GM12878 (cell line): ENCODE measurements at regions not wholly inside any gene's neighbourhood (a gene's known extent, or its start where the extent isn't known, plus 50 kb on each side); places are given as distances from the start of the nearest gene placed in this dataset.

Source experiments
- CBX3 ChIP-seq: fragments of 200-600 bp; sonication (generic); IDR thresholded peaks from 2 replicates; pipeline ENCODE4 v1.6.1; 2016; ENCODE audit warnings: low read depth, borderline replicate concordance
- CEBPB ChIP-seq, 2 experiments: fragments of 150-350 bp in 1 of 2; IDR thresholded peaks; 2 replicates each; pipeline ENCODE4 v1.6.1; 2012 to 2014; ENCODE audit warnings: low read depth in 2 of 2, low read length in 2 of 2, borderline replicate concordance in 1 of 2, inconsistent platforms in 1 of 2
- EZH2 ChIP-seq: IDR thresholded peaks from 2 replicates; pipeline ENCODE4 v1.6.1; 2012; ENCODE audit warnings: low read depth, mild to moderate bottlenecking, control low read depth, inconsistent platforms, low read length, borderline replicate concordance; ENCODE audit not compliant: control insufficient read depth
- MXI1 ChIP-seq: fragments of 150-350 bp; IDR thresholded peaks from 2 replicates; pipeline ENCODE4 v1.6.1; 2011; ENCODE audit warnings: low read depth, mild to moderate bottlenecking, inconsistent platforms, low read length, improper control_type of control experiment
- PAX5 ChIP-seq: IDR thresholded peaks from 2 replicates; pipeline ENCODE4 v1.6.1; 2011; ENCODE audit warnings: low read depth, low read length, borderline replicate concordance
- POLR2A ChIP-seq: IDR thresholded peaks from 2 replicates; pipeline ENCODE4 v1.6.1; 2011; ENCODE audit warnings: low read depth, mild to moderate bottlenecking, low read length
- POLR2AphosphoS5 ChIP-seq: IDR thresholded peaks from 2 replicates; pipeline ENCODE4 v1.6.1; 2011; ENCODE audit warnings: mild to moderate bottlenecking, low read length, inconsistent platforms
- RAD21 ChIP-seq: IDR thresholded peaks from 2 replicates; pipeline ENCODE4 v1.6.1; 2011; ENCODE audit warnings: mild to moderate bottlenecking, low read depth, low read length, moderate library complexity; ENCODE audit not compliant: insufficient read depth
- ZNF207 ChIP-seq: fragments of 450-650 bp; IDR thresholded peaks from 2 replicates; pipeline ENCODE4 v1.6.1; 2014; ENCODE audit warnings: antibody characterized with exemption, mild to moderate bottlenecking, borderline replicate concordance
- ZNF274 ChIP-seq: IDR thresholded peaks from one replicate; pipeline ENCODE4 v1.8.0; 2011; ENCODE audit not compliant: insufficient read length, insufficient read depth
- TF ChIP-seq, protein P1 (sequence below), 3 experiments: IDR thresholded peaks in 2 of 3; conservative IDR thresholded peaks in 1 of 3; 2 replicates each; pipeline ENCODE4 v1.5.1; 2011; ENCODE audit warnings: low read depth in 3 of 3, low read length in 3 of 3, mild to moderate bottlenecking in 3 of 3, control low read depth in 2 of 3, moderate library complexity in 2 of 3, inconsistent platforms in 1 of 3, mixed read lengths in 1 of 3; ENCODE audit not compliant: control insufficient read depth in 2 of 3, insufficient read depth in 1 of 3; ENCODE audit errors: extremely low read depth in 1 of 3

DNA sequence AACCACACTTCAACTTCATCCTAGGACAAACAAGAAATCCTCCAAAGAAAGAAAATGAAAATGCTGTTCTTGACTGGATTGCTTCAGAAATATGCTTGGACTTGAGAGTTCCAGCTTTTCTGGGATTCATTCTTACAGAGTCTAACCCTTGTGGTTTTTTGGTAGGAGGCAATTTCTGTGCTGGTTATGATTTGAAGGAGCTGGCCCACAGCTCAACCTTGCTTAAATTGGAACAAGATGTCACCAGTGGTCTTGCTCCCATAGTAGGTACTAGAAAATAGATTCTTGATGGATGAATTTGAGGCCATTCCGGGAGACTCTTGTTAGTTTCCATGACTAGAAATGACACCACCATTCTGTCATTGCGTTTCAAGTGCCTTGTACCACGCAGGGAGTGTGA lies 54.3 kb upstream of the BMP6 start:
- no peak for TF ChIP-seq CEBPB (IDR thresholded peaks at IDR 0.05; ENCODE audit: borderline replicate concordance in 1 of 2, low read depth in 2 of 2, low read length in 2 of 2)
- TF ChIP-seq RAD21 = no peak
- no peak for TF ChIP-seq POLR2AphosphoS5
- TF ChIP-seq POLR2A = no peak
- no peak for TF ChIP-seq EZH2
- no peak for TF ChIP-seq PAX5
- TF ChIP-seq MXI1 = no peak
- no peak for TF ChIP-seq ZNF207
- TF ChIP-seq CBX3 = no peak
- TF ChIP-seq, protein P1, sequence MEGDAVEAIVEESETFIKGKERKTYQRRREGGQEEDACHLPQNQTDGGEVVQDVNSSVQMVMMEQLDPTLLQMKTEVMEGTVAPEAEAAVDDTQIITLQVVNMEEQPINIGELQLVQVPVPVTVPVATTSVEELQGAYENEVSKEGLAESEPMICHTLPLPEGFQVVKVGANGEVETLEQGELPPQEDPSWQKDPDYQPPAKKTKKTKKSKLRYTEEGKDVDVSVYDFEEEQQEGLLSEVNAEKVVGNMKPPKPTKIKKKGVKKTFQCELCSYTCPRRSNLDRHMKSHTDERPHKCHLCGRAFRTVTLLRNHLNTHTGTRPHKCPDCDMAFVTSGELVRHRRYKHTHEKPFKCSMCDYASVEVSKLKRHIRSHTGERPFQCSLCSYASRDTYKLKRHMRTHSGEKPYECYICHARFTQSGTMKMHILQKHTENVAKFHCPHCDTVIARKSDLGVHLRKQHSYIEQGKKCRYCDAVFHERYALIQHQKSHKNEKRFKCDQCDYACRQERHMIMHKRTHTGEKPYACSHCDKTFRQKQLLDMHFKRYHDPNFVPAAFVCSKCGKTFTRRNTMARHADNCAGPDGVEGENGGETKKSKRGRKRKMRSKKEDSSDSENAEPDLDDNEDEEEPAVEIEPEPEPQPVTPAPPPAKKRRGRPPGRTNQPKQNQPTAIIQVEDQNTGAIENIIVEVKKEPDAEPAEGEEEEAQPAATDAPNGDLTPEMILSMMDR (IDR thresholded peaks at IDR 0.05 in 2 of 3, conservative IDR thresholded peaks at IDR 0.05 in 1 of 3; ENCODE audit: control insufficient read depth in 2 of 3, extremely low read depth in 1 of 3, insufficient read depth in 1 of 3, low read depth in 3 of 3, low read length in 3 of 3) = no peak
- TF ChIP-seq ZNF274 = no peak
